ENCODE measurements at regions not wholly inside any gene's neighbourhood (a gene's known extent, or its start where the extent isn't known, plus 50 kb on each side); places are given as distances from the start of the nearest gene placed in this dataset.
"Not testable (repeated sequence)": the region's sequence is repeated elsewhere in the genome, so short reads cannot be mapped to it uniquely, and the experiment has no call there.

DNA sequence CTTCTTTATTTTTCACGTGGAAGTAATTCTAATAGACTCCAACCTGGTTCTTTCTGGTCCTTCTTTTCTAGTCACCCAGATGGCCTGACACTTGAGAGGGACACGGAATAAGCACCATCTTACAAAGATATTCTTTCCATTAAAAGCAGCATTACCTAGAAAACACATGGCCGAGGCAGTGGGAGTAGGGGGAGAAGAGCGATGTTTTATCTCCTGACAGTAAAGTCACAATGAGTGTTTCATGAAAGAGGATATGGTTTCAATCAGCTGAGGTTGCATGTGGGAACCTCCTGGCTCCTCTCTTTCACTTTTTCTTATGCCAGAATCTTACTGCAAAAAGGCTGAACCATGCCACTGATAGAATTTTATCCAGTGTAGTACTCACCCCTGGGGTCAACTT, 288.8 kb upstream of the SPAG17 start:
- Histone ChIP-seq H3K79me2 (replicated peaks; ENCODE audit: insufficient read depth) (no peaks in the 10 kb centered on the region), H3K4me1 (ENCODE audit: insufficient read depth) (peaks cover 11% of the 10 kb centered on the region; the same call in 1 of the 2 replicates), H3K27ac (ENCODE audit: low read depth) (no peak overlapping the region), H3K36me3 (ENCODE audit: insufficient read depth) (no peaks in the 10 kb centered on the region), H3K4me2 (no peak overlapping the region), H2AFZ (no peak overlapping the region; the same call in 1 of the 2 replicates), H3K4me3 (no peak overlapping the region), H3K9me2 (ENCODE audit: insufficient read depth) (0 out of 2 replicates have a peak, but pooled peaks cover 3% of the 10 kb centered on the region), H4K20me1 (replicated peaks; ENCODE audit: insufficient read depth) (no peaks in the 10 kb centered on the region), H3K27me3 (ENCODE audit: insufficient read depth) (no peaks in the 10 kb centered on the region), H3F3A (replicated peaks; ENCODE audit: low read depth) (no peaks in the 10 kb centered on the region)
- H3K9me3 Mint-ChIP-seq: no peaks in the 10 kb centered on the region
- H3K27ac Mint-ChIP-seq: no peak overlapping the region
- no peak for ATAC-seq
- no peak overlapping the region for H3K4me3 Mint-ChIP-seq
- H3K4me1 Mint-ChIP-seq: peaks cover 5% of the 10 kb centered on the region
- H3K36me3 Mint-ChIP-seq (ENCODE audit: low read depth): no peaks in the 10 kb centered on the region
- no peaks in the 10 kb centered on the region for H3K27me3 Mint-ChIP-seq (ENCODE audit: insufficient read depth, low read depth, poor library complexity)
- DNase-seq (ENCODE audit: low spot score): no peak
- no peak for TF ChIP-seq EZH2 (IDR thresholded peaks at IDR 0.05; ENCODE audit: low read depth, unreplicated experiment)
- TF ChIP-seq, protein P1, sequence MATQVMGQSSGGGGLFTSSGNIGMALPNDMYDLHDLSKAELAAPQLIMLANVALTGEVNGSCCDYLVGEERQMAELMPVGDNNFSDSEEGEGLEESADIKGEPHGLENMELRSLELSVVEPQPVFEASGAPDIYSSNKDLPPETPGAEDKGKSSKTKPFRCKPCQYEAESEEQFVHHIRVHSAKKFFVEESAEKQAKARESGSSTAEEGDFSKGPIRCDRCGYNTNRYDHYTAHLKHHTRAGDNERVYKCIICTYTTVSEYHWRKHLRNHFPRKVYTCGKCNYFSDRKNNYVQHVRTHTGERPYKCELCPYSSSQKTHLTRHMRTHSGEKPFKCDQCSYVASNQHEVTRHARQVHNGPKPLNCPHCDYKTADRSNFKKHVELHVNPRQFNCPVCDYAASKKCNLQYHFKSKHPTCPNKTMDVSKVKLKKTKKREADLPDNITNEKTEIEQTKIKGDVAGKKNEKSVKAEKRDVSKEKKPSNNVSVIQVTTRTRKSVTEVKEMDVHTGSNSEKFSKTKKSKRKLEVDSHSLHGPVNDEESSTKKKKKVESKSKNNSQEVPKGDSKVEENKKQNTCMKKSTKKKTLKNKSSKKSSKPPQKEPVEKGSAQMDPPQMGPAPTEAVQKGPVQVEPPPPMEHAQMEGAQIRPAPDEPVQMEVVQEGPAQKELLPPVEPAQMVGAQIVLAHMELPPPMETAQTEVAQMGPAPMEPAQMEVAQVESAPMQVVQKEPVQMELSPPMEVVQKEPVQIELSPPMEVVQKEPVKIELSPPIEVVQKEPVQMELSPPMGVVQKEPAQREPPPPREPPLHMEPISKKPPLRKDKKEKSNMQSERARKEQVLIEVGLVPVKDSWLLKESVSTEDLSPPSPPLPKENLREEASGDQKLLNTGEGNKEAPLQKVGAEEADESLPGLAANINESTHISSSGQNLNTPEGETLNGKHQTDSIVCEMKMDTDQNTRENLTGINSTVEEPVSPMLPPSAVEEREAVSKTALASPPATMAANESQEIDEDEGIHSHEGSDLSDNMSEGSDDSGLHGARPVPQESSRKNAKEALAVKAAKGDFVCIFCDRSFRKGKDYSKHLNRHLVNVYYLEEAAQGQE (IDR thresholded peaks at IDR 0.05; ENCODE audit: unreplicated experiment): no peak

DNA sequence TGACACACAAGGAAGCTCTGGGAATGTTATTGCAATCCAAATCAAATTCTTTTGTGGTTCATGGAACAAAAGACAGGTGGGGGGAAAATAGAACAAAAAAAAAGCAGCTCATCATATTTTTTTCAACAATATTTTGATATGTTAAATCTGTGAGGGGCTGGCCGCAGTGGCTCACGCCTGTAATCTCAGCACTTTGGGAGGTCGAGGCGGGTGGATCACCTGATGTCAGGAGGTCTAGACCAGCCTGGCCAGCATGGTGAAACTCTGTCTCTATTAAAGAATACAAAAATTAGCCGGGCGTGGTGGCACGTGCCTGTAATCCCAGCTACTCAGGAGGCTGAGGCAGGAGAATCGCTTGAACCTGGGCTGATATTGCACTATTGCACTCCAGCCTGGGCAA, 279.4 kb upstream of the SPAG17 start:
- not testable (repeated sequence) for H3K27ac Mint-ChIP-seq, H3K4me3 Mint-ChIP-seq
- peaks cover 12% of the 10 kb centered on the region for H3K4me1 Mint-ChIP-seq

DNA sequence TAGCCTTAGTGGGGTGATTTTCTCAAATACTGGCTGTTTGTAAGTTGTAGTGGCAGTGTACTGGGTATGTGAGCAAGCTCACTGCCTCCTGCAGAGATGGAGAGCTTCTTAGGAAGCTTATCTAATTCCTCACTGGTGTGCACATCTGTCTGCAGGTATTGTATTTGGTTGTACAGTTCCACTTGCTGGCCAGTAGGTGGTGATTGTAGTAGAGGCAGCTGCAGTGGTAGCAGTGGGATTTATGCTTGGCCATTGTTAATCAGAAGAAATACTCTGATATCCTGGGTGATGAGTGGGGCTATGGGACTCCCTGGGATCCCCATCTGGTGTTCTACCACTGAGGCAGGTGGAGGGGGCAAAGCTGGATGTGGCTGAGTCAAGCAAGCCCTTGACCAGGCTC, 276.1 kb upstream of the SPAG17 start:
- DNase-seq (ENCODE audit: low spot score): peak; percentile 20
- H2AFZ ChIP-seq: no peak overlapping the region
- no peak overlapping the region for H3K27ac ChIP-seq (ENCODE audit: low read depth)
- H3K27me3 Mint-ChIP-seq (ENCODE audit: insufficient read depth, low read depth, poor library complexity): no peaks in the 10 kb centered on the region
- no peak overlapping the region for H3K4me3 ChIP-seq
- H3K27ac Mint-ChIP-seq: no peak overlapping the region
- H3K9me2 ChIP-seq (ENCODE audit: insufficient read depth): no peaks in the 10 kb centered on the region
- peaks cover 23% of the 10 kb centered on the region for H3K36me3 Mint-ChIP-seq (ENCODE audit: low read depth)
- H3K27me3 ChIP-seq (ENCODE audit: insufficient read depth): no peaks in the 10 kb centered on the region
- H3K4me3 Mint-ChIP-seq: no peak overlapping the region
- H3F3A ChIP-seq (replicated peaks; ENCODE audit: low read depth): no peaks in the 10 kb centered on the region
- peak; percentile 37; the same call in 1 of the 3 replicates for ATAC-seq
- H4K20me1 ChIP-seq (replicated peaks; ENCODE audit: insufficient read depth): no peaks in the 10 kb centered on the region
- H3K4me1 Mint-ChIP-seq: peaks cover 7% of the 10 kb centered on the region; the same call in 2 of the 3 replicates
- TF ChIP-seq, protein P2, sequence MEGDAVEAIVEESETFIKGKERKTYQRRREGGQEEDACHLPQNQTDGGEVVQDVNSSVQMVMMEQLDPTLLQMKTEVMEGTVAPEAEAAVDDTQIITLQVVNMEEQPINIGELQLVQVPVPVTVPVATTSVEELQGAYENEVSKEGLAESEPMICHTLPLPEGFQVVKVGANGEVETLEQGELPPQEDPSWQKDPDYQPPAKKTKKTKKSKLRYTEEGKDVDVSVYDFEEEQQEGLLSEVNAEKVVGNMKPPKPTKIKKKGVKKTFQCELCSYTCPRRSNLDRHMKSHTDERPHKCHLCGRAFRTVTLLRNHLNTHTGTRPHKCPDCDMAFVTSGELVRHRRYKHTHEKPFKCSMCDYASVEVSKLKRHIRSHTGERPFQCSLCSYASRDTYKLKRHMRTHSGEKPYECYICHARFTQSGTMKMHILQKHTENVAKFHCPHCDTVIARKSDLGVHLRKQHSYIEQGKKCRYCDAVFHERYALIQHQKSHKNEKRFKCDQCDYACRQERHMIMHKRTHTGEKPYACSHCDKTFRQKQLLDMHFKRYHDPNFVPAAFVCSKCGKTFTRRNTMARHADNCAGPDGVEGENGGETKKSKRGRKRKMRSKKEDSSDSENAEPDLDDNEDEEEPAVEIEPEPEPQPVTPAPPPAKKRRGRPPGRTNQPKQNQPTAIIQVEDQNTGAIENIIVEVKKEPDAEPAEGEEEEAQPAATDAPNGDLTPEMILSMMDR (conservative IDR thresholded peaks at IDR 0.05; ENCODE audit: low read depth in 2 of 2): peak; percentile 52 to 60
- no peak for TF ChIP-seq ZNF114 (CRISPR knock-in tag; IDR thresholded peaks at IDR 0.05)
- 0 out of 2 replicates have a peak, but pooled peaks cover 3% of the 10 kb centered on the region for H3K36me3 ChIP-seq (ENCODE audit: insufficient read depth)
- H3K9me3 Mint-ChIP-seq: peaks cover 36% of the 10 kb centered on the region
- no peaks in the 10 kb centered on the region for H3K79me2 ChIP-seq (replicated peaks; ENCODE audit: insufficient read depth)
- H3K4me1 ChIP-seq (ENCODE audit: insufficient read depth): 0 out of 2 replicates have a peak, but pooled peaks cover 3% of the 10 kb centered on the region
- no peak overlapping the region for H3K4me2 ChIP-seq

More for the DNA sequence above, 279.4 kb upstream of the SPAG17 start:
- H3K9me3 Mint-ChIP-seq: peaks cover 19% of the 10 kb centered on the region
- H2AFZ ChIP-seq; H3K27me3 ChIP-seq (ENCODE audit: insufficient read depth); H3K27ac ChIP-seq (ENCODE audit: low read depth); H3K79me2 ChIP-seq (replicated peaks; ENCODE audit: insufficient read depth); H3K4me3 ChIP-seq; ATAC-seq; H3K4me2 ChIP-seq; H3F3A ChIP-seq (replicated peaks; ENCODE audit: low read depth); H3K36me3 ChIP-seq (ENCODE audit: insufficient read depth); H3K27me3 Mint-ChIP-seq (ENCODE audit: insufficient read depth, low read depth, poor library complexity); H3K9me2 ChIP-seq (ENCODE audit: insufficient read depth); DNase-seq (ENCODE audit: low spot score); H3K4me1 ChIP-seq (ENCODE audit: insufficient read depth); H4K20me1 ChIP-seq (replicated peaks; ENCODE audit: insufficient read depth): not testable (repeated sequence)
- H3K36me3 Mint-ChIP-seq (ENCODE audit: low read depth): peaks cover 17% of the 10 kb centered on the region; the same call in 2 of the 3 replicates
